ENCODE measurements at regions not wholly inside any gene's neighbourhood (a gene's known extent, or its start where the extent isn't known, plus 50 kb on each side); places are given as distances from the start of the nearest gene placed in this dataset.

GRCh38 chr6:81565071-81565470 is 187.4 kb downstream of the TENT5A start (continued):
- TF ChIP-seq SP1 (IDR thresholded peaks at IDR 0.05; ENCODE audit: low read depth, low read length) (no peak), PHF8 (conservative IDR thresholded peaks at IDR 0.05; ENCODE audit: low read depth, low read length) (no peak), EP300 (IDR thresholded peaks at IDR 0.05; ENCODE audit: borderline replicate concordance in 1 of 2, low read depth in 2 of 2, low read length in 2 of 2) (no peak), RAD21 (IDR thresholded peaks at IDR 0.05 in 1 of 2, conservative IDR thresholded peaks at IDR 0.05 in 1 of 2; ENCODE audit: low read depth in 2 of 2, low read length in 2 of 2) (no peak)

Data from H1 (cell line).